ENCODE measurements at regions not wholly inside any gene's neighbourhood (a gene's known extent, or its start where the extent isn't known, plus 50 kb on each side); places are given as distances from the start of the nearest gene placed in this dataset.

GRCh38 chr14:76924371-76925096 is 98.3 kb downstream of the LRRC74A start:
- no peak overlapping the region for H3K4me3 ChIP-seq
- H3K27ac ChIP-seq, result no peak overlapping the region
- intact Hi-C loops (cut with DNase I), result loop anchor here (5.0 kb wide), 1 partner anchor 38 kb away; no protein-coding TSS in a partner anchor
- TF ChIP-seq POLR2AphosphoS5 (IDR thresholded peaks at IDR 0.05; ENCODE audit: insufficient read depth in 1 of 2, low read depth in 1 of 2), result no peak
- no peak for TF ChIP-seq POLR2A (IDR thresholded peaks at IDR 0.05)
- TF ChIP-seq, protein P1, sequence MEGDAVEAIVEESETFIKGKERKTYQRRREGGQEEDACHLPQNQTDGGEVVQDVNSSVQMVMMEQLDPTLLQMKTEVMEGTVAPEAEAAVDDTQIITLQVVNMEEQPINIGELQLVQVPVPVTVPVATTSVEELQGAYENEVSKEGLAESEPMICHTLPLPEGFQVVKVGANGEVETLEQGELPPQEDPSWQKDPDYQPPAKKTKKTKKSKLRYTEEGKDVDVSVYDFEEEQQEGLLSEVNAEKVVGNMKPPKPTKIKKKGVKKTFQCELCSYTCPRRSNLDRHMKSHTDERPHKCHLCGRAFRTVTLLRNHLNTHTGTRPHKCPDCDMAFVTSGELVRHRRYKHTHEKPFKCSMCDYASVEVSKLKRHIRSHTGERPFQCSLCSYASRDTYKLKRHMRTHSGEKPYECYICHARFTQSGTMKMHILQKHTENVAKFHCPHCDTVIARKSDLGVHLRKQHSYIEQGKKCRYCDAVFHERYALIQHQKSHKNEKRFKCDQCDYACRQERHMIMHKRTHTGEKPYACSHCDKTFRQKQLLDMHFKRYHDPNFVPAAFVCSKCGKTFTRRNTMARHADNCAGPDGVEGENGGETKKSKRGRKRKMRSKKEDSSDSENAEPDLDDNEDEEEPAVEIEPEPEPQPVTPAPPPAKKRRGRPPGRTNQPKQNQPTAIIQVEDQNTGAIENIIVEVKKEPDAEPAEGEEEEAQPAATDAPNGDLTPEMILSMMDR (IDR thresholded peaks at IDR 0.05), result no peak
- H3K4me1 ChIP-seq, result peaks cover 43% of the 10 kb centered on the region
- no peaks in the 10 kb centered on the region for H3K9me3 ChIP-seq
- H3K27me3 ChIP-seq, result no peaks in the 10 kb centered on the region
- no peak for DNase-seq (ENCODE audit: extremely low spot score in 2 of 2)
- H3K36me3 ChIP-seq, result no peaks in the 10 kb centered on the region

GRCh38 chr14:76923431-76924370 is 97.5 kb downstream of the LRRC74A start:
- no peaks in the 10 kb centered on the region for H3K27me3 ChIP-seq
- H3K4me1 ChIP-seq, result peaks cover 47% of the 10 kb centered on the region
- intact Hi-C loops (cut with DNase I), result loop anchor here (5.0 kb wide), 1 partner anchor 39 kb away; no protein-coding TSS in a partner anchor
- no peaks in the 10 kb centered on the region for H3K9me3 ChIP-seq
- H3K36me3 ChIP-seq, result no peaks in the 10 kb centered on the region
- DNase-seq (ENCODE audit: extremely low spot score in 2 of 2), result no peak
- H3K4me3 ChIP-seq, result no peak overlapping the region
- no peak overlapping the region for H3K27ac ChIP-seq
- TF ChIP-seq, protein P1 (IDR thresholded peaks at IDR 0.05), result no peak
- TF ChIP-seq POLR2AphosphoS5 (IDR thresholded peaks at IDR 0.05; ENCODE audit: insufficient read depth in 1 of 2, low read depth in 1 of 2), result no peak
- TF ChIP-seq POLR2A (IDR thresholded peaks at IDR 0.05), result no peak

DNA sequence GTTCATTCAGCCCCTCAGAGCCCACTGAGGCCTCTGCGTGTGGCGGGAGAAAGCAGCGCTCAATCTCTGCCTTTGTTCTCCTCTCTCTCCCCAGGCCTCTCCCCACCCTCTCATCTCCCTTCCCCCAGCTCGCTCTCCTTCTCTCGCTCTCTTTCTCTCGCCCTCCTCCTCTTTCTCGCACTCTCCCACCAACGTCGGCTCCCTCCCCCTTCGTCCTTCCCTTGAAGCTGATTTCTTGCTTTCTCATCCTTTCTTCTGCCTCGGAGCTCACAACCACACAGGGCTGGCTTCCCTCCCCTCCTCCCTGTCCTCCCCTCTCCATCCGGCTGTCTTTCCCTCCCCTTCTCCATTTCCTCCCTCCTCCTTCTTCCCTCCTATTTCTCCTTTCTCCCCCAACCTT is 96.4 kb downstream of the LRRC74A start:
- Histone ChIP-seq H3K4me3 (no peak overlapping the region), H3K27ac (peak overlapping the region; percentile 7), H3K36me3 (no peaks in the 10 kb centered on the region), H3K4me1 (peaks cover 50% of the 10 kb centered on the region), H3K9me3 (no peaks in the 10 kb centered on the region), H3K27me3 (no peaks in the 10 kb centered on the region)
- intact Hi-C loops (cut with DNase I), result loop anchor here (5.0 kb wide), 1 partner anchor 40 kb away; no protein-coding TSS in a partner anchor
- DNase-seq (ENCODE audit: extremely low spot score in 2 of 2), result no peak
- no peak for TF ChIP-seq POLR2AphosphoS5 (IDR thresholded peaks at IDR 0.05; ENCODE audit: insufficient read depth in 1 of 2, low read depth in 1 of 2)
- TF ChIP-seq, protein P1 (IDR thresholded peaks at IDR 0.05), result no peak
- no peak for TF ChIP-seq POLR2A (IDR thresholded peaks at IDR 0.05)

- Histone ChIP-seq H3K4me1 (peaks cover 50% of the 10 kb centered on the region), H3K36me3 (no peaks in the 10 kb centered on the region), H3K4me3 (no peak overlapping the region), H3K27ac (peak overlapping the region; percentile 7), H3K27me3 (no peaks in the 10 kb centered on the region), H3K9me3 (no peaks in the 10 kb centered on the region)
- no peak for DNase-seq (ENCODE audit: extremely low spot score in 2 of 2)
- TF ChIP-seq, protein P1 (IDR thresholded peaks at IDR 0.05), result no peak
- TF ChIP-seq POLR2A (IDR thresholded peaks at IDR 0.05) (no peak), POLR2AphosphoS5 (IDR thresholded peaks at IDR 0.05; ENCODE audit: insufficient read depth in 1 of 2, low read depth in 1 of 2) (no peak)
- intact Hi-C loops (cut with DNase I), result loop anchor here (5.0 kb wide), 1 partner anchor 40 kb away; no protein-coding TSS in a partner anchor
Observed at GRCh38 chr14:76922092-76922491, 95.9 kb downstream of the LRRC74A start.

All from vagina (tissue), 2 donors.